ENCODE measurements at regions not wholly inside any gene's neighbourhood (a gene's known extent, or its start where the extent isn't known, plus 50 kb on each side); places are given as distances from the start of the nearest gene placed in this dataset.

DNA sequence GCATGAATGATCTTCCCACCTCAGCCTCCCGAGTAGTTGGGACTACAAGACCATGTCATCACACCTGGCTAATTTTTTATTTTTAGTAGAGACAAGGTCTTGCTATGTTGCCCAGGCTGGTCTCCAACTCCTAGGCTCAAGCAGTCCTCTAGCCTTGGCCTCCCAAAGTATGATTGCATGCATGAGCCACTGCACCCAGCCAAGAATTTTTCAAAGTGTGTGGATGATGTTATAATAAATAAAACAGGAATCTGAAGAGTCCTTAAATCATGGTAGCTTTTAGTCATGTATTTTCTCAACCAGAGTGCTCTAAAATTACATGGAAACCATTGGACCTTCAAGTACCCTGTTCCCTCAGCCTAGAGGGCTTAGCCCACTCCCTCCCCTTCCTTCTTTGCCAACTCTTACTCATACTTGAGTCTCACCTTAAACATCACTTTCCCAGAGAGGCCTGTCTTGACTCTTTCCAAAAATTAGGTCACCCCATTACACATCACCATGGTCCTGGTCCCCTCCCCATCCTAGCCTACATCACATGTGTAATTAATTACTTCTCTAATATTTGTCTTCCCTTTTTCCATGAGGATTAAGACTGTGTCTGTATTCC lies 52.2 kb upstream of the BICDL1 start:
- CTCF ChIA-PET = no interaction called here
- no peak for TF ChIP-seq ZNF560 (tag by site-specific recombination; IDR thresholded peaks at IDR 0.05; ENCODE audit: borderline replicate concordance)
- no peak for TF ChIP-seq HOXD13 (CRISPR knock-in tag; IDR thresholded peaks at IDR 0.05; ENCODE audit: borderline replicate concordance)
- no peak for TF ChIP-seq ZNF626 (tag by site-specific recombination; IDR thresholded peaks at IDR 0.05)
- no peak for TF ChIP-seq ZNF843 (tag by site-specific recombination; IDR thresholded peaks at IDR 0.05)
- TF ChIP-seq ZNF510 (tag by site-specific recombination; IDR thresholded peaks at IDR 0.05; ENCODE audit: insufficient replicate concordance) = no peak
- H3K4me1 ChIP-seq (ENCODE audit: control insufficient read depth, insufficient read depth, low read length) = 0 out of 2 replicates have a peak, but pooled peaks cover 4% of the 10 kb centered on the region

GRCh38 chr12:119938049-119938667 lies 50.9 kb upstream of the BICDL1 start:
- H3K36me3 ChIP-seq (ENCODE audit: control insufficient read depth in 2 of 2, insufficient read depth in 1 of 2, low read length in 2 of 2) = no peaks in the 10 kb centered on the region
- H3K27ac ChIP-seq (ENCODE audit: extremely low read depth, low read depth, low read length) = no peak overlapping the region
- no peak overlapping the region for H3K4me3 ChIP-seq (ENCODE audit: low read depth, low read length)
- POLR2A ChIA-PET = interaction anchor here (0.6 kb wide), 1 partner anchor 411 kb away, joined by 4 read pairs; no protein-coding TSS in a partner anchor
- no peaks in the 10 kb centered on the region for H3K9me3 ChIP-seq (ENCODE audit: control insufficient read depth, insufficient read depth, low read depth, low read length)
- H3K4me1 ChIP-seq (ENCODE audit: control insufficient read depth, insufficient read depth, low read length) = 0 out of 2 replicates have a peak, but pooled peaks cover 4% of the 10 kb centered on the region
- CTCF ChIA-PET = interaction anchor here (0.7 to 0.9 kb wide), 5 partner anchors 25 to 800 kb away, joined by 3 to 4 read pairs (median 4); no protein-coding TSS in a partner anchor
- TF ChIP-seq ZNF792 (tag by site-specific recombination; IDR thresholded peaks at IDR 0.05) (peak; percentile 96), ZNF654 (tag by site-specific recombination; IDR thresholded peaks at IDR 0.05; ENCODE audit: low read depth) (peak; percentile 87), ZNF37A (tag by site-specific recombination; IDR thresholded peaks at IDR 0.05) (no peak), ZNF324 (tag by site-specific recombination; IDR thresholded peaks at IDR 0.05) (no peak), ZNF549 (tag by site-specific recombination; IDR thresholded peaks at IDR 0.05) (no peak)
- TF ChIP-seq, protein P1, sequence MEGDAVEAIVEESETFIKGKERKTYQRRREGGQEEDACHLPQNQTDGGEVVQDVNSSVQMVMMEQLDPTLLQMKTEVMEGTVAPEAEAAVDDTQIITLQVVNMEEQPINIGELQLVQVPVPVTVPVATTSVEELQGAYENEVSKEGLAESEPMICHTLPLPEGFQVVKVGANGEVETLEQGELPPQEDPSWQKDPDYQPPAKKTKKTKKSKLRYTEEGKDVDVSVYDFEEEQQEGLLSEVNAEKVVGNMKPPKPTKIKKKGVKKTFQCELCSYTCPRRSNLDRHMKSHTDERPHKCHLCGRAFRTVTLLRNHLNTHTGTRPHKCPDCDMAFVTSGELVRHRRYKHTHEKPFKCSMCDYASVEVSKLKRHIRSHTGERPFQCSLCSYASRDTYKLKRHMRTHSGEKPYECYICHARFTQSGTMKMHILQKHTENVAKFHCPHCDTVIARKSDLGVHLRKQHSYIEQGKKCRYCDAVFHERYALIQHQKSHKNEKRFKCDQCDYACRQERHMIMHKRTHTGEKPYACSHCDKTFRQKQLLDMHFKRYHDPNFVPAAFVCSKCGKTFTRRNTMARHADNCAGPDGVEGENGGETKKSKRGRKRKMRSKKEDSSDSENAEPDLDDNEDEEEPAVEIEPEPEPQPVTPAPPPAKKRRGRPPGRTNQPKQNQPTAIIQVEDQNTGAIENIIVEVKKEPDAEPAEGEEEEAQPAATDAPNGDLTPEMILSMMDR (tag by site-specific recombination; IDR thresholded peaks at IDR 0.05) = peak; percentile 70

More for the DNA sequence above, 52.2 kb upstream of the BICDL1 start:
- H3K4me3 ChIP-seq (ENCODE audit: low read depth, low read length) = no peak overlapping the region
- no peaks in the 10 kb centered on the region for H3K36me3 ChIP-seq (ENCODE audit: control insufficient read depth in 2 of 2, insufficient read depth in 1 of 2, low read length in 2 of 2)
- no peaks in the 10 kb centered on the region for H3K9me3 ChIP-seq (ENCODE audit: control insufficient read depth, insufficient read depth, low read depth, low read length)
- POLR2A ChIA-PET = no interaction called here
- H3K27ac ChIP-seq (ENCODE audit: extremely low read depth, low read depth, low read length) = no peak overlapping the region

Measured in HEK293 (cell line).